ENCODE measurements at regions not wholly inside any gene's neighbourhood (a gene's known extent, or its start where the extent isn't known, plus 50 kb on each side); places are given as distances from the start of the nearest gene placed in this dataset.

- TF ChIP-seq CTCF (IDR thresholded peaks at IDR 0.05) (no peak), POLR2A (IDR thresholded peaks at IDR 0.05) (no peak)
These were observed 177.2 kb upstream of the AFDN start for GRCh38 chr6:167649476-167649875.
